ENCODE measurements at regions not wholly inside any gene's neighbourhood (a gene's known extent, or its start where the extent isn't known, plus 50 kb on each side); places are given as distances from the start of the nearest gene placed in this dataset.

- ChIA-PET CTCF (no interaction called here), POLR2A (no interaction called here)
- DNase-seq (ENCODE audit: extremely low spot score) = no peak
- no peak for TF ChIP-seq PKNOX1 (IDR thresholded peaks at IDR 0.05)
Measured at GRCh38 chr11:112477581-112478317, 217.1 kb upstream of the PLET1 start.

- TF ChIP-seq FOXM1 (IDR thresholded peaks at IDR 0.05; ENCODE audit: borderline replicate concordance) = no peak
- no peak for TF ChIP-seq FOXA1 (IDR thresholded peaks at IDR 0.05)
- TF ChIP-seq CTBP1 (IDR thresholded peaks at IDR 0.05; ENCODE audit: borderline replicate concordance) = no peak
- TF ChIP-seq SP1 (IDR thresholded peaks at IDR 0.05) = no peak
- TF ChIP-seq NFRKB (IDR thresholded peaks at IDR 0.05) = no peak
- no peak for TF ChIP-seq BHLHE40 (IDR thresholded peaks at IDR 0.05; ENCODE audit: borderline replicate concordance)
- no peak for TF ChIP-seq TARDBP (IDR thresholded peaks at IDR 0.05)
- TF ChIP-seq SUZ12 (IDR thresholded peaks at IDR 0.05) = no peak
- no peak for TF ChIP-seq FOXK2 (IDR thresholded peaks at IDR 0.05)
- TF ChIP-seq ARNT (IDR thresholded peaks at IDR 0.05) = no peak
- TF ChIP-seq ZNF384 (IDR thresholded peaks at IDR 0.05) = no peak
- TF ChIP-seq LEF1 (IDR thresholded peaks at IDR 0.05; ENCODE audit: borderline replicate concordance) = no peak
- TF ChIP-seq HDGF (IDR thresholded peaks at IDR 0.05; ENCODE audit: borderline replicate concordance) = no peak
- no peak for TF ChIP-seq PKNOX1 (IDR thresholded peaks at IDR 0.05)
- no peak for TF ChIP-seq L3MBTL2 (conservative IDR thresholded peaks at IDR 0.05)
- no peak for TF ChIP-seq ELF4 (IDR thresholded peaks at IDR 0.05)
- ChIA-PET CTCF (no interaction called here), POLR2A (no interaction called here)
- DNase-seq (ENCODE audit: extremely low spot score) = no peak
Measured at GRCh38 chr11:112478806-112479205, 218.1 kb upstream of the PLET1 start.

- TF ChIP-seq ELF4 (IDR thresholded peaks at IDR 0.05) = no peak
- no peak for TF ChIP-seq NFRKB (IDR thresholded peaks at IDR 0.05)
- no peak for TF ChIP-seq PKNOX1 (IDR thresholded peaks at IDR 0.05)
- no peak for TF ChIP-seq CTBP1 (IDR thresholded peaks at IDR 0.05; ENCODE audit: borderline replicate concordance)
- DNase-seq (ENCODE audit: extremely low spot score) = no peak
- CTCF ChIA-PET = no interaction called here
- POLR2A ChIA-PET = no interaction called here
Measured at GRCh38 chr11:112481431-112481830, 220.8 kb upstream of the PLET1 start.

GRCh38 chr11:112481893-112482292, 221.2 kb upstream of the PLET1 start:
- ChIA-PET CTCF (no interaction called here), POLR2A (no interaction called here)
- TF ChIP-seq SP1 (IDR thresholded peaks at IDR 0.05) (no peak), BHLHE40 (IDR thresholded peaks at IDR 0.05; ENCODE audit: borderline replicate concordance) (no peak), CTBP1 (IDR thresholded peaks at IDR 0.05; ENCODE audit: borderline replicate concordance) (no peak), HDGF (IDR thresholded peaks at IDR 0.05; ENCODE audit: borderline replicate concordance) (no peak), ARNT (IDR thresholded peaks at IDR 0.05) (no peak), L3MBTL2 (conservative IDR thresholded peaks at IDR 0.05) (no peak)
- DNase-seq (ENCODE audit: extremely low spot score) = no peak

DNA sequence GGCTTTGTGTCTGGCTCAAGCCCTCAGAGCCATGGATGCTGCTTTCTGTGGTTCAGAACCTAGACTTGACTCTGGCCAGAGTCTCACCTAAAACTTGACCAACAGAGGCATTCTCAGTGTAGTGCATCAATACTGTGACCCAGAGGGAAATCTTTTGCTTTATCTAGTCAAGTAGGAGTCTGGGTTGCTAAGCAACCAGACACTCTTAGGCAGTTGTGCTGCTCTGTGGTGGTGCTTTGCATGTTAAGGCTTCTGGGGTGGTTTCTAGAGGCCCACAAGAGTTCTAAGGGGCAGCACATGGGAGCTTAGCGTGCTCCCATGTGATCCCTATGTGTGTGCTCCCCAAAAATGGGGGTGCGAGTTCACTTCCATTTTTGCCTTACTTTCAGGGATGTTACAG, 224.6 kb upstream of the PLET1 start:
- no peak for DNase-seq (ENCODE audit: extremely low spot score)
- TF ChIP-seq FOXM1 (IDR thresholded peaks at IDR 0.05; ENCODE audit: borderline replicate concordance) (no peak), TARDBP (IDR thresholded peaks at IDR 0.05) (no peak), BHLHE40 (IDR thresholded peaks at IDR 0.05; ENCODE audit: borderline replicate concordance) (no peak), FOXA1 (IDR thresholded peaks at IDR 0.05) (no peak), FOXK2 (IDR thresholded peaks at IDR 0.05) (no peak), L3MBTL2 (conservative IDR thresholded peaks at IDR 0.05) (no peak), PKNOX1 (IDR thresholded peaks at IDR 0.05) (no peak), SUZ12 (IDR thresholded peaks at IDR 0.05) (no peak), ARNT (IDR thresholded peaks at IDR 0.05) (no peak), HDGF (IDR thresholded peaks at IDR 0.05; ENCODE audit: borderline replicate concordance) (no peak)
- POLR2A ChIA-PET = no interaction called here

DNA sequence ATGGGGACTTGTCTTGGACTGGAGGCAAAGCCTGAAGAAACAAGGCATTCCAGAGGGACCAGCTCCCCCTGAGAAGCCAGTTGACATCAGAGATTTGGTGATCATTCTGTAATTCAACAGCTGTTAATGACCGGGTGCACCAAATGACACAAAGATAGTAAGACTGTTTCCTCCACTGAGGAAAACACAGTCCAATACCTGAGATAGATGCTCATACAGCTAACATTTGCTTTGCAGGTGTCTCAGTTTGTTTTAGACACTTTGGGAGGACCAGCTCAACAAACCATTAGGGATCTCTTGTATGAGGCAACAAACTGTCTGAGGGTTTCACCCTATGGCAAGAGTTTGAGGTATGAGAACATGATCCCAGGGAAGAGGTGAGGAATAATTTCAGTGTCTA, 237.2 kb upstream of the PLET1 start:
- no peak for DNase-seq (ENCODE audit: extremely low spot score)
- ChIA-PET CTCF (no interaction called here), POLR2A (interaction anchor here (0.8 kb wide), 1 partner anchor 73 kb away, joined by 3 read pairs; no protein-coding TSS in a partner anchor)
- TF ChIP-seq PKNOX1 (IDR thresholded peaks at IDR 0.05) (no peak), CTBP1 (IDR thresholded peaks at IDR 0.05; ENCODE audit: borderline replicate concordance) (no peak), FOXA1 (IDR thresholded peaks at IDR 0.05) (no peak), SUZ12 (IDR thresholded peaks at IDR 0.05) (no peak), BHLHE40 (IDR thresholded peaks at IDR 0.05; ENCODE audit: borderline replicate concordance) (no peak), FOXK2 (IDR thresholded peaks at IDR 0.05) (no peak), ELF4 (IDR thresholded peaks at IDR 0.05) (no peak), TARDBP (IDR thresholded peaks at IDR 0.05) (no peak), LEF1 (IDR thresholded peaks at IDR 0.05; ENCODE audit: borderline replicate concordance) (no peak), NFRKB (IDR thresholded peaks at IDR 0.05) (no peak), FOXM1 (IDR thresholded peaks at IDR 0.05; ENCODE audit: borderline replicate concordance) (no peak), L3MBTL2 (conservative IDR thresholded peaks at IDR 0.05) (no peak)

More for the DNA sequence above, 224.6 kb upstream of the PLET1 start:
- CTCF ChIA-PET = no interaction called here
